ENCODE measurements at regions not wholly inside any gene's neighbourhood (a gene's known extent, or its start where the extent isn't known, plus 50 kb on each side); places are given as distances from the start of the nearest gene placed in this dataset.

GRCh38 chr3:6805236-6805635 is 55.7 kb upstream of the GRM7 start:
- no peak overlapping the region for H3K4me3 ChIP-seq (replicated peaks; ENCODE audit: low read depth, low read length)
- no peak for DNase-seq (ENCODE audit: low read depth)
- TF ChIP-seq, protein P1, sequence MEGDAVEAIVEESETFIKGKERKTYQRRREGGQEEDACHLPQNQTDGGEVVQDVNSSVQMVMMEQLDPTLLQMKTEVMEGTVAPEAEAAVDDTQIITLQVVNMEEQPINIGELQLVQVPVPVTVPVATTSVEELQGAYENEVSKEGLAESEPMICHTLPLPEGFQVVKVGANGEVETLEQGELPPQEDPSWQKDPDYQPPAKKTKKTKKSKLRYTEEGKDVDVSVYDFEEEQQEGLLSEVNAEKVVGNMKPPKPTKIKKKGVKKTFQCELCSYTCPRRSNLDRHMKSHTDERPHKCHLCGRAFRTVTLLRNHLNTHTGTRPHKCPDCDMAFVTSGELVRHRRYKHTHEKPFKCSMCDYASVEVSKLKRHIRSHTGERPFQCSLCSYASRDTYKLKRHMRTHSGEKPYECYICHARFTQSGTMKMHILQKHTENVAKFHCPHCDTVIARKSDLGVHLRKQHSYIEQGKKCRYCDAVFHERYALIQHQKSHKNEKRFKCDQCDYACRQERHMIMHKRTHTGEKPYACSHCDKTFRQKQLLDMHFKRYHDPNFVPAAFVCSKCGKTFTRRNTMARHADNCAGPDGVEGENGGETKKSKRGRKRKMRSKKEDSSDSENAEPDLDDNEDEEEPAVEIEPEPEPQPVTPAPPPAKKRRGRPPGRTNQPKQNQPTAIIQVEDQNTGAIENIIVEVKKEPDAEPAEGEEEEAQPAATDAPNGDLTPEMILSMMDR (IDR thresholded peaks at IDR 0.05; ENCODE audit: low read length, missing control alignments) = no peak

- TF ChIP-seq, protein P1 (IDR thresholded peaks at IDR 0.05; ENCODE audit: low read length, missing control alignments) = no peak
- DNase-seq (ENCODE audit: low read depth) = no peak
- H3K4me3 ChIP-seq (replicated peaks; ENCODE audit: low read depth, low read length) = no peak overlapping the region
Observed at GRCh38 chr3:6806991-6807390, 53.9 kb upstream of the GRM7 start.

- DNase-seq (ENCODE audit: low read depth) = no peak
- TF ChIP-seq, protein P1 (IDR thresholded peaks at IDR 0.05; ENCODE audit: low read length, missing control alignments) = no peak
- no peak overlapping the region for H3K4me3 ChIP-seq (replicated peaks; ENCODE audit: low read depth, low read length)
Observed at GRCh38 chr3:6807967-6808588, 52.8 kb upstream of the GRM7 start.

DNA sequence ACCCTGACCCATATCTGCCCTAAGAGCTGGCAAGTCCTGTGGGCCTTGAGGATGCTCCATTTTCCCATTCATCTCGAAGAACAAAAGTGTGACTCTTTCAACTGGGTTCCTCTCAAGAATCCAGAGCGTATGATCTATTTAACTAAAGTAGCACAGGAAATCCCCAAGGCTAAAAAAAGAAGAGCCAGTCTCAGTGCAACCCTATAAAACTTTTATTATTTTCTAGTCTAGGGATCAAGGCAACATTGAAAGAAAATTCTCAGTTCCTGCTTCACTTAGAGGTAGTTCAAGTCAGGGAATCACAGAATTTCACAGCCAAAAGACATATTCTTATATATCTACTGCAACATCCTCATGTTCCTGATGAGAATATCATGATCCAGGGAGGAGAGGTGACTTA is 51.6 kb upstream of the GRM7 start:
- no peak for DNase-seq (ENCODE audit: low read depth)
- TF ChIP-seq, protein P1 (IDR thresholded peaks at IDR 0.05; ENCODE audit: low read length, missing control alignments) = no peak
- no peak overlapping the region for H3K4me3 ChIP-seq (replicated peaks; ENCODE audit: low read depth, low read length)
